NB4 (cell line): ENCODE measurements at regions not wholly inside any gene's neighbourhood (a gene's known extent, or its start where the extent isn't known, plus 50 kb on each side); places are given as distances from the start of the nearest gene placed in this dataset.

Source experiments
- DNase-seq: peaks from one replicate; pipeline ENCODE4 v3.0.0; 2010; ENCODE audit warnings: low read depth
- H3K4me3 ChIP-seq: one replicate; pipeline ENCODE4 v1.5.1; 2011; ENCODE audit warnings: mild to moderate bottlenecking, low read depth, low read length, moderate library complexity
- CTCF ChIP-seq: IDR thresholded peaks from one replicate; pipeline ENCODE4 v1.5.1; 2012; ENCODE audit warnings: low read depth, low read length
- MAX ChIP-seq: IDR thresholded peaks from 2 replicates; pipeline ENCODE4 v1.6.1; 2011; ENCODE audit warnings: low read depth, low read length
- MYC ChIP-seq: IDR thresholded peaks from 2 replicates; pipeline ENCODE4 v1.6.1; 2011; ENCODE audit warnings: low read depth, low read length
- POLR2A ChIP-seq: IDR thresholded peaks from 2 replicates; pipeline ENCODE4 v1.6.1; 2011; ENCODE audit warnings: mild to moderate bottlenecking; ENCODE audit not compliant: insufficient read length; ENCODE audit errors: extremely low read depth

- no peak overlapping the region for H3K4me3 ChIP-seq
- TF ChIP-seq MYC: no peak
- no peak for TF ChIP-seq POLR2A
- no peak for TF ChIP-seq MAX
- no peak for TF ChIP-seq CTCF
- DNase-seq: no peak
Measured at GRCh38 chrX:145654486-145654885, 163.1 kb upstream of the SLITRK2 start.

- no peak overlapping the region for H3K4me3 ChIP-seq
- DNase-seq: no peak
- TF ChIP-seq POLR2A: no peak
- TF ChIP-seq MYC: no peak
- no peak for TF ChIP-seq CTCF
- no peak for TF ChIP-seq MAX
Measured at GRCh38 chrX:145673841-145674240, 143.8 kb upstream of the SLITRK2 start.

GRCh38 chrX:145677109-145677817 is 140.4 kb upstream of the SLITRK2 start:
- TF ChIP-seq MAX: no peak
- TF ChIP-seq POLR2A: no peak
- no peak for DNase-seq
- no peak overlapping the region for H3K4me3 ChIP-seq

- no peak overlapping the region for H3K4me3 ChIP-seq
- DNase-seq: no peak
- TF ChIP-seq CTCF (no peak), MYC (no peak), POLR2A (no peak), MAX (no peak)
Measured at GRCh38 chrX:145682518-145683298, 134.9 kb upstream of the SLITRK2 start.

- TF ChIP-seq CTCF (no peak), POLR2A (no peak), MAX (no peak), MYC (no peak)
- DNase-seq: no peak
- H3K4me3 ChIP-seq: no peak overlapping the region
Measured at GRCh38 chrX:145687146-145687545, 130.5 kb upstream of the SLITRK2 start.

- no peak overlapping the region for H3K4me3 ChIP-seq
- no peak for DNase-seq
- TF ChIP-seq CTCF (no peak), MYC (no peak)
Measured at GRCh38 chrX:145687707-145688106, 129.9 kb upstream of the SLITRK2 start.
